T-helper 17 cell (primary cell): ENCODE measurements at regions not wholly inside any gene's neighbourhood (a gene's known extent, or its start where the extent isn't known, plus 50 kb on each side); places are given as distances from the start of the nearest gene placed in this dataset.
"Not testable (repeated sequence)": the region's sequence is repeated elsewhere in the genome, so short reads cannot be mapped to it uniquely, and the experiment has no call there.

Experiments used
- ATAC-seq: fragments of 150-1000 bp; cut with Tn5 transposase; 2 replicates; pipeline ENCODE4 v1.10.0; 2021; ENCODE audit warnings: mild to moderate bottlenecking, moderate library complexity
- DNase-seq, 3 donors: peaks; one replicate each; pipeline versions ENCODE4 v3.0.0 to v3.0.0-alpha.2; 2020 to 2021
- H3K9me3 ChIP-seq: one replicate; pipeline ENCODE4 v1.7.0; 2013; ENCODE audit warnings: low read length, mild to moderate bottlenecking; ENCODE audit not compliant: control insufficient read depth, poor library complexity, severe bottlenecking
- H3K27ac Mint-ChIP-seq: one replicate; pipeline ENCODE4 v1.8.0; 2022; ENCODE audit warnings: mild to moderate bottlenecking, moderate library complexity, mixed read lengths
- H3K27me3 Mint-ChIP-seq: one replicate; pipeline ENCODE4 v1.8.0; 2022; ENCODE audit warnings: mixed read lengths
- H3K36me3 Mint-ChIP-seq: one replicate; pipeline ENCODE4 v1.8.0; 2022; ENCODE audit warnings: low read depth, mixed read lengths
- H3K4me1 Mint-ChIP-seq: one replicate; pipeline ENCODE4 v1.8.0; 2022; ENCODE audit warnings: mild to moderate bottlenecking, mixed read lengths
- H3K4me3 Mint-ChIP-seq: one replicate; pipeline ENCODE4 v1.8.0; 2022; ENCODE audit warnings: mild to moderate bottlenecking, moderate library complexity, mixed read lengths

DNA sequence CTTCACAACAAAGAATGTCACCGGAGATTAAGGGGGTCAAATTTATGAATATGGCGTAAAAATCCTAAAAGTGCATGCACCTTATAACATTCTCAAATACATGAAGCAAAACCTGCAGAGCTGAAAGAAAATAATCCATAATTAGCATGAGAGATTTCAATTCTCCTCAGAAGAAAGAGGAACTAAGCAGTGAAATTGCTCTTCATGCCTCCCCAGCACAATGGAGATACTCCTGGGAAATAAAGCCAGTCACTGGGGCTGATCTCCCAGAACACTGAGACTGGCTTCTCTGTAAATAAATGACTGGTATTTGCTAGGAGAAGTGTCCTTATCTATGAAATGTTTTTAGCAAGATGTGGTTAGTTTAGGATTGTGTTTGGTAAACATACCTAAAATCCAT, 68.1 kb downstream of the GOLGA6L6 start:
- not testable (repeated sequence) for H3K4me1 Mint-ChIP-seq, H3K36me3 Mint-ChIP-seq, ATAC-seq, H3K27ac Mint-ChIP-seq, H3K4me3 Mint-ChIP-seq, H3K27me3 Mint-ChIP-seq, DNase-seq, H3K9me3 ChIP-seq

DNA sequence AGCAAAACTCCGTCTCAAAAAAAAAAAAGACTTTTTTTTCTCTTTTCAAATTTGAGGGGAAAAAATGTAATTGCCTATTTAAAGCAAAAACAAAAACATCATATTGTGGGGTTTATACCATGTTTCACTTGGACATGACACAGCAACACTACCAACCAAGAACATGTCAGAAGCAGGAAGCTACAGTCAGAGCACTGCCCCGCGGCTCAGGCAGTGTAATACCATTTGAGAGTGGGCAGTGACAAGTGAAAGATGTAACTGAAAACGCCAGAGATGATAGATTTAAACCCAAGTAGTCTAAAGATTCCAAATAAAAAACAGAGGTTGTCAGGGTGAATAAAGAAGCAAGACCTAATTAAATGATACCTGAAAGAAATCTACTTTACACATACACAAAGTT, 68.6 kb downstream of the GOLGA6L6 start:
- DNase-seq, H3K27ac Mint-ChIP-seq, H3K4me3 Mint-ChIP-seq, H3K27me3 Mint-ChIP-seq, ATAC-seq, H3K9me3 ChIP-seq, H3K4me1 Mint-ChIP-seq, H3K36me3 Mint-ChIP-seq: not testable (repeated sequence)

DNA sequence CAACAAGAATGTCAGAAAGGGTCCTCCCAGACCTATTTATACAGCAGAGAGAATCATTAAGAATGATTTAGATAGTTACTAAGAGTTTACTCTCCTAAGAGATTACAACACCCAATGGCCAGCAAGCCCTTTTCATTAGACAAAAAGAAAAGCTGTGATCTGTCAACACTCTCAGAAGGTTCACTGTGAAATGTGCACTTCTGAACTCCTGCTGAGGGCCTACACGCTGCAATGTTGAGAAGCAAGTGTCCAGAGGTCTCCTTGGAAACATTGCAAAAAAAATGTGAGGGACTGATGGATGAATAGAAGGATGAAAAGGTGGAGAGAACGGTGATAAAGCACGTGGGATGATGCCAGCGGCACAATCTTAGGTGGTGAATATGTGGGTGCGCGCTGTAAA, 70.8 kb downstream of the GOLGA6L6 start:
- H3K9me3 ChIP-seq, H3K27me3 Mint-ChIP-seq, H3K36me3 Mint-ChIP-seq, DNase-seq, H3K4me1 Mint-ChIP-seq, ATAC-seq, H3K4me3 Mint-ChIP-seq, H3K27ac Mint-ChIP-seq: not testable (repeated sequence)

DNA sequence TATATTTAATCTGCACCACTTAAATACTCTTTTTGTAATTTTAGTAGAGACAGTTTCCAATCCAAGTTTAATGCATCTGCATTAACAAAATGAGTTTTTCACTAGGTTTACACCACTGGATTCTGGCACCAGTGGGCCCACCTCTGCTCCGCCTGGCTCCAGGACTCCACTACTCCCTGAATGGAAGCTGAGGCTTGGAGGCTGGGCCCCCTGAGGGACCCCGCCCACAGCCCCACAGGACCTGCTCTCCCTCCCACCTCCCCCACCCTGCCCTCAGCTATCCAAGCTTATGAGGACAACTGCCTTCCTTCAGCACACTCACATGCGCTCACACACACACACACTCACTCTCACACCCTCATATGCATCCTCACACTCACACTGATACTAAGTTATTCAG, 100.5 kb downstream of the GOLGA6L6 start:
- H3K4me1 Mint-ChIP-seq, H3K9me3 ChIP-seq, H3K4me3 Mint-ChIP-seq, H3K27ac Mint-ChIP-seq, H3K27me3 Mint-ChIP-seq, DNase-seq, ATAC-seq, H3K36me3 Mint-ChIP-seq: not testable (repeated sequence)

DNA sequence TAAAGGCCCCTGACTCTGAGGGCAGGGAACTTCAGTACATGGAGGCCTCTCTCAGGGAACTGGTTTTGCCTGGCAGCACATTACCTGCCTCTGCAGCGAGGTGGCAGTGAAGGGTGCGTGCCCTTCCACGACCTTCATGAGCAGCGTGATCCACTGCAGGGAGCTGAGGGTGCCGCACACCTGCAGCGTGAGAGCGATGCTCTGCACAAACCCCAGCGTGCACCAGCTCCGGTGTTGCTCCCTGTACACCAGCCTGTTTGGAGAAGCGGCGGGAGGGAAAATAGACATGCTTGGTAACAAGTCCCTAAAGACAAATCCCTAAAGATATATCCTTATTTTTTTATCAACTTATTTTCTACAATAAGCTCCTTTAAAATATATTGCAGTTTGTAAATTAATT, 101.2 kb downstream of the GOLGA6L6 start:
- DNase-seq, H3K9me3 ChIP-seq, H3K36me3 Mint-ChIP-seq, ATAC-seq, H3K4me1 Mint-ChIP-seq, H3K4me3 Mint-ChIP-seq, H3K27ac Mint-ChIP-seq, H3K27me3 Mint-ChIP-seq: not testable (repeated sequence)

DNA sequence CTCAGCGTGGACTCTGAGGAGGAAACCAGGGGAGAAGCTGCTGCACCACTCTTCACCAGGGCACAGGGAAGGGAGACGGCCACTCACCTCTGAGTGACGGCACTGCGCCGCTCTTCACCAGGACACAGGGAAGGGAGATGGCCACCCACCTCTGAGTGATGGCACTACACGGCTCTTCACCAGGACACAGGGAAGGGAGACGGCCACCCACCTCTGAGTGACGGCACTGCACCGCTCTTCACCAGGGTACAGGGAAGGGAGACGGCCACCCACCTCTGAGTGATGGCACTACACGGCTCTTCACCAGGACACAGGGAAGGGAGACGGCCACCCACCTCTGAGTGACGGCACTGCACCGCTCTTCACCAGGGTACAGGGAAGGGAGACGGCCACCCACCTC, 102.5 kb downstream of the GOLGA6L6 start:
- not testable (repeated sequence) for H3K9me3 ChIP-seq, H3K27ac Mint-ChIP-seq, H3K27me3 Mint-ChIP-seq, H3K4me1 Mint-ChIP-seq, H3K36me3 Mint-ChIP-seq, DNase-seq, ATAC-seq, H3K4me3 Mint-ChIP-seq

DNA sequence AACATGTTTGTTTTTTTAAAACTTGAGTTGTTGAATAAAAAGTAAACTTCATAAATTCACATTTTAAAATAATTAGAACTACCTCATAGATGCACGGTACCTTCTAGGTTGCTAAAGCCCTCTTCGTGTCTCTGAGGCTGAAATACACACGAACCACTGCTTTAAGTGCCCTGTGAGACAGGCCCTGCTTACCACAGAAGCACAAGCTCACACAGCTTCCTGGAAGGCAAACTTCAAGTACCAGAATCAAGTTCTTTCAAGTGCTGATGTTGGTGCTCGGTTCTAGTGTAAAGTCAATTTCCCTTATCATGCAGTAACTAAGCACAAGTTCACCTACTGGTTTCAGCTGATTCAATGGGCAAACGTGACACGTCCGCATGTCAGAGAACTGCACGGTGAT, 103.3 kb downstream of the GOLGA6L6 start:
- not testable (repeated sequence) for H3K9me3 ChIP-seq, H3K36me3 Mint-ChIP-seq, H3K4me3 Mint-ChIP-seq, DNase-seq, H3K4me1 Mint-ChIP-seq, H3K27ac Mint-ChIP-seq, ATAC-seq, H3K27me3 Mint-ChIP-seq

DNA sequence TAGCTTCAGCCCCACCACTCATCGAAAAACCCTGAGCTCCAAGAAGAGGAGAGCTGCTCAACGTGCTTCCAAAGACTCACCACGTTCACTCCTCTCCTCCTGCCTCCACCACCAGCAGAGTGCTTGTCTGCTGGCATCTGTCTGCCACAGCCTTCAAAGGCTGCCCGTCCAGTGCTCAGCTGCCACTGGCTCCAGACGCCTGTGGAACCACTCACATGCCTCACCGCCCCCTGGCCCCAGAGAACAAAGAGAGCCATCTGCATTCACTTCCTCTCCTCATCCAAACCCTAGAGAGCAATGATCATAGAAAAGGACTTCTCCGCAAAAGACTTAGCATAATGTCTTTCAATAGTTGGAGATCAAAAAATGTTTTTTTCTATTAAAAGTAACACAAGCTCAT, 108.1 kb downstream of the GOLGA6L6 start:
- DNase-seq, H3K9me3 ChIP-seq, H3K36me3 Mint-ChIP-seq, H3K27me3 Mint-ChIP-seq, ATAC-seq, H3K4me3 Mint-ChIP-seq, H3K4me1 Mint-ChIP-seq, H3K27ac Mint-ChIP-seq: not testable (repeated sequence)

DNA sequence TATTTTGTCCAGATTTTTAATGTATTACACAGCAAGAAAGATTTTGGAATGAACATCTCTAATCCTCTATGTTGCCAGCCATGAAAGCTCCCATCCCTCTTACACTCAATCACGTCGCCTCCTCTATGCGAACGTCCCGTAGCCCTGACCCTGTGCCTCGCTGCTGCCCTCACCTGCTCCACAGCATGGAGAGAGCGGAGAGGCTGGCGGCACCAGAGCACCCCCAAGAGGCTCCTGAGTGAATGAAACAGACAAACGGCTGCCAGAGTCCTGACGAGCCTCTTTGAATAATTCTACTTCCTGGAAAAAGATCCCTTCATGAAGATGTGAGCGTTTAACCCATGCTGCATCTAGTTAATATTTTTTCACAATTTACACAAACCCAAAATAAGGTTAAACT, 111.1 kb downstream of the GOLGA6L6 start:
- not testable (repeated sequence) for ATAC-seq, H3K4me1 Mint-ChIP-seq, H3K9me3 ChIP-seq, H3K27me3 Mint-ChIP-seq, DNase-seq, H3K27ac Mint-ChIP-seq, H3K4me3 Mint-ChIP-seq, H3K36me3 Mint-ChIP-seq

DNA sequence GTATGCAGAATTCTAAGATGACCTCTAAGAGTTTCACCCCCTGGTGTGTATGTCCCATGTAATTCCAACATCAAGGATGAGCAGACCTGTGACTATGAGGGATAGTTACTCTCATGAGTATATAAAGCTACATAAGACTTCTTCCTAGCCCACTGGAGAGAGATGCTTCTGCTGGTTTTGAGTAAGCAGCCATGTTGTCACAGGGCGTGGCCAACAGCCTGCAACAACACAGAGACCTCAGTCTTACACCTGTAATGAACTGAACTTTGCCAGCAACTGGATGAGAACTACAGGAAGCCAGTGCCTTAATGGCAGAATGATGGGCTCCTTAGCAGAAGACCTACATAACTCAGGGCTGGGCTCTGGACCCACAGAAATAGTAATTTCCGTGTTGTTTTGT, 120.9 kb downstream of the GOLGA6L6 start:
- not testable (repeated sequence) for H3K36me3 Mint-ChIP-seq, DNase-seq, H3K27ac Mint-ChIP-seq, ATAC-seq, H3K4me1 Mint-ChIP-seq, H3K4me3 Mint-ChIP-seq, H3K9me3 ChIP-seq
- peaks cover 11% of the 10 kb centered on the region for H3K27me3 Mint-ChIP-seq

DNA sequence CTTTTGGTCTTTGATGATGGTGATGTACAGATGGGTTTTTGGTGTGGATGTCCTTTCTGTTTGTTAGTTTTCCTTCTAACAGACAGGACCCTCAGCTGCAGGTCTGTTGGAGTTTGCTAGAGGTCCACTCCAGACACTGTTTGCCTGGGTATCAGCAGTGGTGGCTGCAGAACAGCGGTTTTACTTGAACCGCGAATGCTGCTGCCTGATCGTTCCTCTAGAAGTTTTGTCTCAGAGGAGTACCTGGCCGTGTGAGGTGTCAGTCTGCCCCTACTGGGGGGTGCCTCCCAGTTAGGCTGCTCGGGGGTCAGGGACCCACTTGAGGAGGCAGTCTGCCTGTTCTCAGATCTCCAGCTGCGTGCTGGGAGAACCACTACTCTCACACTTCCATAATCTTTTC, 125.0 kb downstream of the GOLGA6L6 start:
- ATAC-seq, H3K4me3 Mint-ChIP-seq, H3K9me3 ChIP-seq, H3K4me1 Mint-ChIP-seq, H3K27ac Mint-ChIP-seq, DNase-seq, H3K36me3 Mint-ChIP-seq: not testable (repeated sequence)
- H3K27me3 Mint-ChIP-seq = peaks cover 11% of the 10 kb centered on the region

DNA sequence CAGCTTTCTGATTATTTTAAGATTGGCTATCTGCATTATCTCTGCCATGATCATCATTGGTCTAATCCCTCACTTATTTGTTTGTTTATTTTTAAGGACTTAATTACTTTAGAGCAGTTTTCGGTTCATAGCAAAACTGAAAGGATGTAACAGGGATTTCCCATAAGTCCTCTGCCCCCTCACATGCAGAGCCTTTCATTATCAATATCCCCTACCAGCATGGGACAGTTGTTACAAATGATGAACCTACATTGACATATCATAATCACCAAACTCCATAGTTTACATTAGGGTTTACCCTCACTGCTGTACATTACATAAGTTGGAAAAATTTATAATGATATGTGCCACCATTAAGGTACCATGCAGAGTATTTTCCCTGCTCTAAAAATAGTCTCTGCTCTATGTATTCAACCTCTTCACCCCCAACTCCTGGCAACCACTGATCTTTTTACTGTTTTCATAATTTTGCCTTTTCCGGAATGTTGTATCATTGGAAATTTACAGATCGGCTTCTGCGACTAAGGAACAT, 131.9 kb downstream of the GOLGA6L6 start:
- ATAC-seq, H3K9me3 ChIP-seq, H3K4me3 Mint-ChIP-seq, DNase-seq, H3K36me3 Mint-ChIP-seq, H3K27ac Mint-ChIP-seq, H3K4me1 Mint-ChIP-seq, H3K27me3 Mint-ChIP-seq: not testable (repeated sequence)

DNA sequence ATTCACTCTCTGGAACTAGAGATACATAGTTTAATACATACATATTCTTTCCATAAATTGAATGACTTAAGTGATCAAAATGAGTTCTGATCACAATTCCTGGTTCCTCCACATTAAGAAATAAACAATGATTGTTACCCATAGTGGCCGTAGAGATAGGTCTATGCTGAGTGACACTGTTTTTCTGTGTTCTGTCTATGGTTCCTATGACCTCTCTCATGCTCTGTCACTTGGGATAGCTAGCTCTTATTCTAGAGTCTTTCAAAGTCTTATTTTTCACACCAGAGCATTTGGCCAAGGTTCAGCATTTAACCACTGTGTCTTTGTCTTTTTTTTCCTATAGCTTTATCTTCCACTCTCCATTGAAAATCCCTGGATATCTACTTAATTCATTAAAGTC, 132.4 kb downstream of the GOLGA6L6 start:
- H3K9me3 ChIP-seq = no peaks in the 10 kb centered on the region
- DNase-seq (no peak), ATAC-seq (no peak)
- Mint-ChIP-seq H3K36me3 (no peaks in the 10 kb centered on the region), H3K4me3 (no peak overlapping the region), H3K4me1 (no peaks in the 10 kb centered on the region), H3K27ac (no peak overlapping the region), H3K27me3 (no peaks in the 10 kb centered on the region)

DNA sequence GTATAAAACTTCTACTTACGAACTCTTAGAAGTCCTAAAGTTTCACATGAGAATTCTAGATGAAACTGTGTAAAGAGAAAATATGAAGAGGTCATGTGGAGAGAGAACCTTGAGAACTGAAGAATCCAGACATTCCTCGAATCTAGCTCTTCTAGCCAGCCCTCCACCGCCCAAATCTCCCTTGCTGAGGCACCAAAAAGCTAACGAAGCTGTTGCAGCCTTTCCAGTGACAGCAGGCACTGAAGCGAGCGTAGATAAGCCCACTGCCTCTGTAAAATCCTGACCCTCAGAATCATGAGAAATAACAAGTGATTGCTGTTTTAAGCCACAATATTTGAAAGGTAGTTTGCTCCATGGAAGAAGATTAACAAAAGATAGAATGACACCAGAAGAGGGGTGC, 134.0 kb downstream of the GOLGA6L6 start:
- DNase-seq = no peak
- no peaks in the 10 kb centered on the region for H3K36me3 Mint-ChIP-seq

DNA sequence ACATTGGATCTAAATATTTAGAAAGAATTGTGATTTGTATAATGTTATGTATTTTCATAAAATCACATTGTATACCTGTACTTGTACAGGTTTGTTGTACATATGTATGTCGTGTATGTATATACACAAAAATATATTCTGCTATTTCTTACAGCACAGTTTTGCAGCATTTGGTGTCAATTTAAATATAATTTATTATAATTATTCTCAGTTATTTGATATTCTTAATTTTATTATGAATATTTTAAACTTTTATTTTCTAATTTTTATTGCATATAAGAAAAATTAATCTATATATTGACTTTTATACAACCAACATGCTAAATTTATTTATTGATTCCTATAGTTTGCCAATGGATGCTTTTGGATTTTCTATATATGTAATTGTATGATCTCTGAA, 137.0 kb downstream of the GOLGA6L6 start:
- not testable (repeated sequence) for DNase-seq, H3K4me1 Mint-ChIP-seq, H3K27me3 Mint-ChIP-seq, H3K9me3 ChIP-seq, H3K36me3 Mint-ChIP-seq, H3K4me3 Mint-ChIP-seq, H3K27ac Mint-ChIP-seq, ATAC-seq

More for the DNA sequence above, 134.0 kb downstream of the GOLGA6L6 start:
- H3K9me3 ChIP-seq = no peaks in the 10 kb centered on the region
- ATAC-seq = no peak
- H3K27me3 Mint-ChIP-seq = no peaks in the 10 kb centered on the region
- no peaks in the 10 kb centered on the region for H3K4me1 Mint-ChIP-seq
- H3K27ac Mint-ChIP-seq = no peak overlapping the region
- H3K4me3 Mint-ChIP-seq = no peak overlapping the region
